ENCODE measurements at regions not wholly inside any gene's neighbourhood (a gene's known extent, or its start where the extent isn't known, plus 50 kb on each side); places are given as distances from the start of the nearest gene placed in this dataset.

DNA sequence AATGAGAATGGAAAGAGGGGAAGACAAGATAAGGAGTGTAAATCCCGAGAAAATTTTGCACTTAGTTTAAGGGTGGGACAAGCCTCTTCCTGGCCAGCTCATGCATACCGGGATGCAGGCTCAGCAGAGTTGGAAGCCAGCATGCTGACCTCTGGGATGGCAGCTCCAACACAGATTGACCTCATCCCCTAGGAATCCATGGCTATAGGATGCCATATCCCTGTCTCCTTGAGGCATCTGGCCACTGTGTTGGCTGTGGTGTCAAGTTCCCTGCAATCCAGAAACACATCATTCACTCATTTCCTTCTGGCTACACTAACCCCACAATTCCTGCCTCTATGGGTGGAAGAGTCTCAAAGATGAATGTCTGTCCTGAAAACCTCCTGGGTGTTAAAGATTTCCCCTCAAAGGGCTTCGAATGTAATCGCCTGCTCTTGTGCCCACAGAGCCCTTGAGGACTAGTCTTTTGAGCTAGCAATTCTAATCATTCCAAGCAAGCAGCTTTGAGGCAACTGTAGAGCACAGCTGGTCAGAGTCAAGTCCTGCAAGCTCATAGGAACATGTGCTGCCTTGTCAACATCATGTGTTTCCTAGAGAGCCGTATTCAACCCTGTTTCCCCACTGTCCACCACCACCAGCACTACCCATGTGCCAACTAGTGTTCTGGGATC lies 141.4 kb downstream of the PMP22 start:
- TF ChIP-seq TAF1 (IDR thresholded peaks at IDR 0.05; ENCODE audit: low read depth) (no peak), EZH2 (IDR thresholded peaks at IDR 0.05; ENCODE audit: borderline replicate concordance, insufficient read depth, low read length, poor library complexity, severe bottlenecking) (no peak), POLR2AphosphoS5 (IDR thresholded peaks at IDR 0.05) (no peak)

Data from neural cell (in vitro differentiated cells).